CD4-positive, alpha-beta T cell treated with Interleukin-4 for 4 hours (primary cell): ENCODE measurements at regions not wholly inside any gene's neighbourhood (a gene's known extent, or its start where the extent isn't known, plus 50 kb on each side); places are given as distances from the start of the nearest gene placed in this dataset.

Experiments used
- DNase-seq: peaks from one replicate; pipeline ENCODE4 v3.0.0-alpha.2; 2020

DNA sequence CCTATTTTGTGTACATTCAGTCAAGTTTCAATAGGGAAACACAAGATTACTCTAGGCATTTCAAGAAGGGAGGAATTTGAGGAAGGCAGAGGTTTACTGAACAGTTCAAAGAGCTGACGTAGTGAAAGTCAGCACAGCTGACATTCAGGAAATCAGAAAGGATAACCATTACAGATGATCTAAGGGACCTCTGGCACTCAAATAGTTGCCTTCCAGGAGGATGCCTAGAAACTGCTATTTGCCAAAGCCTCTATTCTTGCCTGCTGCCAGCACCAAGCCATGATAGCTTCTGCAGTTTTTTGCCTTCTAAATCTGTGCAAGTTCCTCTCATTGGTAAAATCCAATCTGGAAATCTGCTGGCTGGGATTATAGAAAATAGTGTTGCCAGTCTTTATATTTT lies 373.1 kb downstream of the CSNK1G3 start:
- DNase-seq: no peak

- DNase-seq: no peak
Observed at GRCh38 chr5:123882965-123883345, 371.0 kb downstream of the CSNK1G3 start.

- no peak for DNase-seq
Observed at GRCh38 chr5:123882319-123882964, 370.5 kb downstream of the CSNK1G3 start.

DNA sequence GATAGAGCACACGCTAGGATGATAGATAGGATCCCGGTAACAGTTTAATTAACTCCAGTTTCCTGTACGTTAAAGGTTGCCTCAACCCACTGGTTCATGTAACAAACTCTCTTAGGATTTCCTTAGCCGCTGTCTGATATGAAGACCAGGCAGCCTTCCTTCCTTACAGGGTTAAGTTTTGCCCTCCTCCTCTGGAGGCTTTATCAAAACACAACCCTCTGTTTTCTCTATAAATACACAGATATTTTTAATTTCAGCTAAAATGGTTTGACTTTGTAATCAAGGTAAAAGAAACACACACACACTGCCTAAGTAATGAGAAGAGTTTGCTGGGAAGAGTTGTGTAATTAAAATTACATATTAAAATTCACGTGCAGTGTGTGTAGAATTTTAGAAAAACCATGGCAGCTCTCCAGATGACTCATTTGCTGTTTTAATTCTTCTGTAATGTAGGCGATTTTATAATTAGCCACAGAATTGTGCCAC lies 369.8 kb downstream of the CSNK1G3 start:
- no peak for DNase-seq

- DNase-seq: no peak
Observed at GRCh38 chr5:123880875-123881274, 368.9 kb downstream of the CSNK1G3 start.

DNA sequence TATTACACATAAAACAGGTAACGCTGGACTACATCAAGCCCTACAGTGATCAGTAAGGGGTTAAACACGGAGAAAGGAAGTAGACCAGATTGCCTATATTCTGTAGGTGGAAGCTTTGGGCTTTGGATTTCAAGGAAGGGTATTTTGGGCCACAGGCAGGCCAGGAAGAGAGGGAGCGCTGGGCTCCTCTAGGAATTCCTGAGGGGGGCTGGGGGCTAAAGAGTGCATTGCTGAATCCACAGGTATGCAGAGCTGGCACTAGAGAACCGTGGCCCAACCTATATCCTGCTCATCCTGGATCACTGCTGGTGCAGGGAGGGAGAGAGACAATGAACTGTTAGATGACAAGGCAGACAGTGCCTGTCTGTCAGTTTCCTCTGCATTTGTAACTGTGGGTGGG lies 367.1 kb downstream of the CSNK1G3 start:
- DNase-seq: no peak

DNA sequence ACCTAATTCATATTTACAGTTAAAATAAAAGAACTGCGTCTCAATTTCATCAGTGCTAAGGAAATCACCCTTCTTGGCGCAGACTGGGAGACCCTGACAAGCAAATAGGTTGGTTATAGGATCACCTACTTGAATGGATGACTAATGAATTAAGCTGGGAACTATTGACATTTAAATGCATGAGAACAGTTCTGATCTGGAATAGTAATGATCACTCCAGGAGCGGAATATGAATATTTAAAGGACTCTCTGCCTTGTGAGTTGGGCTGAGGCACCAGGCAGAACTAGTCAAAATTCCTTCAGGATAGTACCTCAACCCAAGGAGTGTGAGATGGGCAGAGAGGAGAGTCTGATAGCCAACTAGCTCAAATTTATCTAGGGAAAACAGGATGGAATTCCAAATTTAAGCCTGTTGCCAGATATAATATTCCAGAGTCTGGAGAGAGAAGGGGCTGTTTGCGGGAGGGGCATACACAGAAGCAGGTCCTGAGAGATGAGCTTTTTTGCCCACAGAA lies 364.4 kb downstream of the CSNK1G3 start:
- DNase-seq: no peak

GRCh38 chr5:123875561-123876275 lies 363.7 kb downstream of the CSNK1G3 start:
- DNase-seq: no peak

DNA sequence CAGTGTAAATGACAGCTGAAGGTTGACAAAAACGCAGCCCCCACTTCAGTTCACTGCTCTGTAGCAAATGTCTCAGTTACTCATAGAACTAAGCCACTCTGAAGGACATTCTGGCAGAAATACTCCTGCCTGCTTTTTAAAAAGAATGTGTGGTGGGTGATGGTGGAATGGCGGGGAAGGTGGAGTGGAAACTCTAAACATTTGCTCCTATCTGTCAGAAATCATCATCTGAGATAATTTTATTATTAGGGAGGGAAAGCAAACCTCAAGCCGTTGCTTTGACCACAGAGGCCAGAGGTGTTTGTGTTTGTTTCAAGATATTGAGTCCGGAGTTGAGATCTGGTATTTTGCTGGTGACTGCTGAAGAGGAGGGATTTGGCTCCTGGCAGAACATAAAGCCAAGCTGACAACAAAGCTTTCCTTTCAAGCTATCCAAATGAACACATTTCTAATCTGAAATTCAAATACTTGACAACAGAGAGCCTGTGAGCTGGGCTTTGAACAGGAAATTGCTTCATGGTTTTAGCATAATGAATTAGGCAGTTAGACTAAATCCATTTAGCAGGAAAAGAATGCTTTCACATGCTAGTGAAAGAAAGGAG lies 362.7 kb downstream of the CSNK1G3 start:
- DNase-seq: no peak

GRCh38 chr5:123873846-123874245 lies 361.9 kb downstream of the CSNK1G3 start:
- DNase-seq: no peak

- no peak for DNase-seq
Observed at GRCh38 chr5:123871373-123871772, 359.4 kb downstream of the CSNK1G3 start.

DNA sequence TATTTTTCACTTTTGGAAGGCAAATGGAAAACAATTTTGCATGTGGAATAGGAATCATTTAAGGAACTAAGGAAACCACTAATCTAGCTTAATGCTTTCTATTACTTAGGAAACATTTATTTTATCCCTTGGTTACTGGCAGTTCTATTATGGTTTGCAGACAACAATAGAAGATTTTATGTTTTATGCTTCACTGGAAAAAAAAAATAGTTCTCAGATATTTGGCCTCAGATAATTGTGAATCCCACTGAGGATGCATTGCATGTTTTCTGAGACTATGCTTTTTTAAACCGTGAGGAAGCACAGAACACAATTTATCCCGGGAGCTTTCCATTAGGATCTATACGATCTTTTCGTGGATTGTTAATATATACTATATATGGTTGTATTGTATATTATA lies 356.9 kb downstream of the CSNK1G3 start:
- DNase-seq: no peak

DNA sequence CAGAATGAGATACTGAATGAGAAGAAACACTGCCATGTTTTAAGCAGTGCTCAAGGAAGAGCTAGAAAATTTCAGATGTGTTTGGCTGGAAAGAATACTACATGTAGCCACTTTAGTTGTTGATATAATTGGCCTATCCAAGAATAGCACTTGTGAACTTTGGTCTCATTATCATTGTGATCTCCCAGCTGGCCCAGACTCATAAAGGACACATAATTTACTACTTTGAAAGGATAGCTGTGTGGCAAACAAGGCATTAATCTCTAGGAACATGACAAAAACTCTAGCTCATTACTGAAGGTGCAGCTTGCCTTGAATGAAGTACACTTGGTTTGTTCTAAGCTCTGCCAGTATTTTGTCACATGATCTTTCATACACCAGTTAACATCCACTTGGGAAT lies 356.3 kb downstream of the CSNK1G3 start:
- DNase-seq: no peak

- DNase-seq: no peak
Observed at GRCh38 chr5:123865641-123866040, 353.7 kb downstream of the CSNK1G3 start.

DNA sequence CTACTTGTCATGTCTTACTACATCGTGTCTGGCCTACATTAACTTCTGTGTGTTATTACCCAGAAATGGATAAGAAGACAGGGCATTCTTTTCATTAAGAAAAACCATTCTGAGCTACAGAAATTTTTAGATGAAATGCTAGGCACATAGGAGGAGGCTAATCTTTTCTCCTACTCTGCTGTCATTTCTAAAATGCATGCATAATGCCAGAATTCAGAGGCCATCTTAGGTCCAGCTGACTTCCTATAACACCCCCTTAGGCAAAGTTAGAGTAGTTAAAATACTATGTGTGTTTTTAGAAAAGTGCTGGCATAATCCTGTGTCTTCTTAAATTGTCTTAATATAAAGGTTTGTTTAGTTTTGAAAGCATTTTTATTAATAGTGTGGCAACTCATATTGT lies 352.6 kb downstream of the CSNK1G3 start:
- DNase-seq: no peak

DNA sequence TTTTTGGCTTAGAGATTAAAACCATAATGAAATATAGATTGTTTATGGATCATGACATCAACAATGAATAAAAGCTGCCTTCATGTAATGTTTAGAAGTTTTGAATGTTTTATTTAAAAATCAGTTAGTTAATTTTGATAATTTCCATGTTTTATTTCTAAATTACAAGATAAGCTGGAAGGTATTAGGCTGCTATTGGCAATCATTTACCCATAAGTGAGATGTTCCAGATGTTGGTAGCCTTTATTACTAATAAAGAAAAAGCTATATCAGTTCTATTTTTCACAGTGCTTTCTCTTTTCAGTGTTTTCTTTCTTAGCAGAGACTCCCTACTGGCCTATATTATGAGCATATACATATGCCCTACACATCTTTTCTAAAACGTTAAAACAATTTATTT lies 347.0 kb downstream of the CSNK1G3 start:
- no peak for DNase-seq

GRCh38 chr5:123856766-123857165 lies 344.8 kb downstream of the CSNK1G3 start:
- no peak for DNase-seq

DNA sequence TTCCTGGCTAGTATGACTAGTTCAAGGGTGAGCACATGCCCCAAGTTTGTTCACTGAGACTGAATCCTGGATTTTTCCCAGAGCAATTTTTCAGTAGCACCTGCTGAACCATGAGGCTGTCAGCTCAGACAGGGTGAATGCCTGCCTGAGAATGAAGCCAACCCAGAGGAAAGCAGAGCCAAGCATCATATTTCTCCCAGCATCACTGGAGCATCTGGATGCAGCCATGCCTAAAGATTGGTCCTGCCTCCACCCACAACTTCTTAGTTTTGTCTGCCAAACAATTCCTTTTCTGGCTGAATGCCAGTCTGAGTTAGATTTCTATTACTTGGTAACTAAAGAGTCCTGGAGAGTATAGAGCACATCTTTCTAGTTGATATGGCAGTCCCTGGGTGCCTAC lies 343.6 kb downstream of the CSNK1G3 start:
- DNase-seq: no peak

DNA sequence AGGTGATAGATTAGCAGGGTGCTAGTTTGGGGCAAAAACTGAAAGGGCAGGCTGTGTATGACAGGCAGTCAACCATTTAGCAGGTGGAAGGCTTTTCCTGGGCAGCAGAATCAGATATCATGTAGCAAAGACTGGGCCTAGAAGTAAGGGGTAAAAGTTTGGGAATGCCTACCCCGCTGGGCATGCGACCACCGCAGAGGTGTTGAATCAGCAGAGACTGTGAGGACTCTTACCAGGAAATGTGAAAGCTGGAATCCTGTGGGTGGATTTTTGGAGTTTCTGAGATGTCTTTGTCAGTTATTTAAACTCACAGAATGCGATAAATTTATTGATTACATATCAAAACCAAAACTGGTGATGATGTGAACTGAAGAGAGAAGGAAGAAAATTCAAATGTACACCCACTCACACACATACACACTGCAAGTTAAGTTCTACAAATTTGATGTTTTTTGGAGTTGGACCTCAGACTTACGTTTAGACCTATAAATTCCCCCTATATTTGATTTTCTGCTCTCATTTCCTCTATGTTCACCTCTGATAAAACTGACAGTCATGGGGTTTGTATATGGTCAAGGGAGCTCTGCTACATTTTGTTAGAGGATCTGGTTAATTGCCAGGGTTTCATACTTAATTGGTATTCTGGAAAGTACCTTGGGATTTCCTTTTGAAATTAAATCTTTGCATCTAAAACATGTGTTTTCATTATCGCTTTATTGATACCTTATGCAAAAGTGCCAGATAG lies 333.6 kb downstream of the CSNK1G3 start:
- no peak for DNase-seq

GRCh38 chr5:123844873-123845272 lies 332.9 kb downstream of the CSNK1G3 start:
- DNase-seq: no peak

GRCh38 chr5:123835421-123835820 lies 323.4 kb downstream of the CSNK1G3 start:
- DNase-seq: no peak

DNA sequence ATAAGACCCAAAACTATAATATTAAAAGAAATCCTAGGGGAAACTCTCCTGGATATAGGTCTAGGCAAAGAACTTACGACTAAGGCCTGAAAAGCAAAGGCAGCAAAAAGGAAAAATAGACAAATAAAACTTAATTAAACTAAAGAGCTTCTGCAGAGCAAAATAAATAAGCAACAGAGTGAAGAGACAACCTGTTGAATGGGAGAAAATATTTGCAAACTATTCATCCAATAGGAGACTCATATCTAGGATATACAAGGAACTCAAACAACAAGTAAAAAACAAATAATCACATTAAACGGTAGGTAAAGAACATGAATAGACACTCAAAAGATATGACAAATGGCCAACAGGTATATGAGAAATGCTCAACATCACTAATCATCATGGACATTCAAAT lies 318.6 kb downstream of the CSNK1G3 start:
- DNase-seq: no peak

DNA sequence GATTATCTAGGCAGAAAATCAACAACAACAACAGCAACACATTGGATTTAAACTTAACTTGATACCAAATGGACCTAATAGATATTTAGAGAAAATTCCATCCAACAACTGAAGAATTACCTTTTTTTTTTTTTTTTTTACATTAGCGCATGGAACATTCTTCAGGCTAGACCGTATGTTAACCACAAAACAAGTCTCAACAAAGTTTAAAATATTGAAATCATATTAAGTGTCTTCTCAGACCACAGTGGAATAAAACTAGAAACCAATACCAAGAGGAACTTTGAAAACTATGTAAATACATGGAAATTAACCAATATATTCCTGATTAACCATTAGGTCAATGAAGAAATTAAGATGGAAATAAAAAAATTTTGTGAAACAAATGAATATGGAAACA lies 315.8 kb downstream of the CSNK1G3 start:
- no peak for DNase-seq
